GM23248 (cell line): ENCODE measurements at regions not wholly inside any gene's neighbourhood (a gene's known extent, or its start where the extent isn't known, plus 50 kb on each side); places are given as distances from the start of the nearest gene placed in this dataset.
A peak's percentile ranks its signal among the peaks of the same experiment; 100 is the strongest.

Experiments
- EZH2 ChIP-seq: fragments of 200-600 bp; sonication (generic); IDR thresholded peaks from 2 replicates; pipeline ENCODE4 v1.6.1; 2018; ENCODE audit warnings: antibody characterized with exemption, mild to moderate bottlenecking; ENCODE audit not compliant: insufficient read depth, poor library complexity, severe bottlenecking
- EZH2phosphoT487 ChIP-seq: fragments of 200-600 bp; sonication (generic); IDR thresholded peaks from 2 replicates; pipeline ENCODE4 v1.6.1; 2018; ENCODE audit warnings: antibody characterized with exemption, moderate library complexity, mild to moderate bottlenecking, low read depth; ENCODE audit not compliant: insufficient read depth

DNA sequence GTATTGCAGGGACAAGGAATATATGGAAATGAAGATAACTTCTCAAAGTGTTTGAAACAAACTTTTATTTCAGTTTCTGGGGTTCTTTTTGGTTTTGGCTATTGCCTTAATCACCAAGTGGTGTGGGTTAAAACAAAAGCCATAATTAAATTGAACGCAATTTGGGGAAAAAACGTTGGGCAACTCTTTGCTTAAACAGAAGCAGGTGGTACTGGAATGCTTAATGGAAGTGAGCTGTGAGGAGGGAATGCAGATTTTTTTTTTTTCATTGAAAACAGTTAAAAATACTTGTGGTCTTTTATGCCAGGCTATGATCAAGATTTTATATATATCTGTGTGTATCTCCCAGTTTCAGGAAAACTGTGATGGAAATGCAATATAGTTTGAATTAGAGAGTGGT, 195.7 kb upstream of the TUT7 start:
- TF ChIP-seq EZH2 (no peak), EZH2phosphoT487 (0 out of 2 replicates have a peak, but pooled peaks have one; percentile 55)
